ENCODE measurements at regions not wholly inside any gene's neighbourhood (a gene's known extent, or its start where the extent isn't known, plus 50 kb on each side); places are given as distances from the start of the nearest gene placed in this dataset.

GRCh38 chr4:160836431-160836830, 1327.4 kb downstream of the FSTL5 start:
- no peak for TF ChIP-seq GATA1 (IDR thresholded peaks at IDR 0.05; ENCODE audit: low read depth, low read length)
- no peak for TF ChIP-seq POLR2A (IDR thresholded peaks at IDR 0.05; ENCODE audit: low read length)
- DNase-seq, result no peak

- DNase-seq, result no peak
Measured at GRCh38 chr4:160846121-160846520, 1317.7 kb downstream of the FSTL5 start.

GRCh38 chr4:160847228-160847627, 1316.6 kb downstream of the FSTL5 start:
- no peak for DNase-seq
- TF ChIP-seq GATA1 (IDR thresholded peaks at IDR 0.05; ENCODE audit: low read depth, low read length) (no peak), POLR2A (IDR thresholded peaks at IDR 0.05; ENCODE audit: low read length) (no peak)

More at GRCh38 chr4:160846121-160846520, 1317.7 kb downstream of the FSTL5 start:
- TF ChIP-seq POLR2A (IDR thresholded peaks at IDR 0.05; ENCODE audit: low read length) (no peak), GATA1 (IDR thresholded peaks at IDR 0.05; ENCODE audit: low read depth, low read length) (no peak)

GRCh38 chr4:160848489-160848888, 1315.3 kb downstream of the FSTL5 start:
- no peak for DNase-seq
- TF ChIP-seq POLR2A (IDR thresholded peaks at IDR 0.05; ENCODE audit: low read length) (no peak), GATA1 (IDR thresholded peaks at IDR 0.05; ENCODE audit: low read depth, low read length) (no peak)

GRCh38 chr4:160848901-160849760, 1314.7 kb downstream of the FSTL5 start:
- no peak for DNase-seq
- TF ChIP-seq GATA1 (IDR thresholded peaks at IDR 0.05; ENCODE audit: low read depth, low read length) (no peak), POLR2A (IDR thresholded peaks at IDR 0.05; ENCODE audit: low read length) (no peak)

GRCh38 chr4:160864253-160864652, 1299.5 kb downstream of the FSTL5 start:
- TF ChIP-seq POLR2A (IDR thresholded peaks at IDR 0.05; ENCODE audit: low read length), result no peak
- TF ChIP-seq GATA1 (IDR thresholded peaks at IDR 0.05; ENCODE audit: low read depth, low read length), result no peak
- no peak for DNase-seq

GRCh38 chr4:160869899-160870298, 1293.9 kb downstream of the FSTL5 start:
- TF ChIP-seq POLR2A (IDR thresholded peaks at IDR 0.05; ENCODE audit: low read length), result no peak
- TF ChIP-seq GATA1 (IDR thresholded peaks at IDR 0.05; ENCODE audit: low read depth, low read length), result no peak
- no peak for DNase-seq

- no peak for DNase-seq
- TF ChIP-seq POLR2A (IDR thresholded peaks at IDR 0.05; ENCODE audit: low read length) (no peak), GATA1 (IDR thresholded peaks at IDR 0.05; ENCODE audit: low read depth, low read length) (no peak)
Measured at GRCh38 chr4:160872491-160872890, 1291.3 kb downstream of the FSTL5 start.

- TF ChIP-seq POLR2A (IDR thresholded peaks at IDR 0.05; ENCODE audit: low read length) (no peak), GATA1 (IDR thresholded peaks at IDR 0.05; ENCODE audit: low read depth, low read length) (no peak)
- DNase-seq, result no peak
Measured at GRCh38 chr4:160877087-160877790, 1286.6 kb downstream of the FSTL5 start.

- DNase-seq, result no peak
- no peak for TF ChIP-seq GATA1 (IDR thresholded peaks at IDR 0.05; ENCODE audit: low read depth, low read length)
- TF ChIP-seq POLR2A (IDR thresholded peaks at IDR 0.05; ENCODE audit: low read length), result no peak
Measured at GRCh38 chr4:160880180-160880579, 1283.6 kb downstream of the FSTL5 start.

- TF ChIP-seq GATA1 (IDR thresholded peaks at IDR 0.05; ENCODE audit: low read depth, low read length) (no peak), POLR2A (IDR thresholded peaks at IDR 0.05; ENCODE audit: low read length) (no peak)
Measured at GRCh38 chr4:160887668-160888067, 1276.1 kb downstream of the FSTL5 start.

GRCh38 chr4:160894128-160894527, 1269.7 kb downstream of the FSTL5 start:
- no peak for DNase-seq
- TF ChIP-seq GATA1 (IDR thresholded peaks at IDR 0.05; ENCODE audit: low read depth, low read length), result no peak
- TF ChIP-seq POLR2A (IDR thresholded peaks at IDR 0.05; ENCODE audit: low read length), result no peak

More at GRCh38 chr4:160887668-160888067, 1276.1 kb downstream of the FSTL5 start:
- no peak for DNase-seq

- TF ChIP-seq GATA1 (IDR thresholded peaks at IDR 0.05; ENCODE audit: low read depth, low read length) (no peak), POLR2A (IDR thresholded peaks at IDR 0.05; ENCODE audit: low read length) (no peak)
- DNase-seq, result no peak
Measured at GRCh38 chr4:160894809-160895208, 1269.0 kb downstream of the FSTL5 start.

- DNase-seq, result no peak
- no peak for TF ChIP-seq GATA1 (IDR thresholded peaks at IDR 0.05; ENCODE audit: low read depth, low read length)
- TF ChIP-seq POLR2A (IDR thresholded peaks at IDR 0.05; ENCODE audit: low read length), result no peak
Measured at GRCh38 chr4:160927311-160927710, 1236.5 kb downstream of the FSTL5 start.

Data from erythroblast (primary cell).